ENCODE measurements at regions not wholly inside any gene's neighbourhood (a gene's known extent, or its start where the extent isn't known, plus 50 kb on each side); places are given as distances from the start of the nearest gene placed in this dataset.
A peak's percentile ranks its signal among the peaks of the same experiment; 100 is the strongest.

DNA sequence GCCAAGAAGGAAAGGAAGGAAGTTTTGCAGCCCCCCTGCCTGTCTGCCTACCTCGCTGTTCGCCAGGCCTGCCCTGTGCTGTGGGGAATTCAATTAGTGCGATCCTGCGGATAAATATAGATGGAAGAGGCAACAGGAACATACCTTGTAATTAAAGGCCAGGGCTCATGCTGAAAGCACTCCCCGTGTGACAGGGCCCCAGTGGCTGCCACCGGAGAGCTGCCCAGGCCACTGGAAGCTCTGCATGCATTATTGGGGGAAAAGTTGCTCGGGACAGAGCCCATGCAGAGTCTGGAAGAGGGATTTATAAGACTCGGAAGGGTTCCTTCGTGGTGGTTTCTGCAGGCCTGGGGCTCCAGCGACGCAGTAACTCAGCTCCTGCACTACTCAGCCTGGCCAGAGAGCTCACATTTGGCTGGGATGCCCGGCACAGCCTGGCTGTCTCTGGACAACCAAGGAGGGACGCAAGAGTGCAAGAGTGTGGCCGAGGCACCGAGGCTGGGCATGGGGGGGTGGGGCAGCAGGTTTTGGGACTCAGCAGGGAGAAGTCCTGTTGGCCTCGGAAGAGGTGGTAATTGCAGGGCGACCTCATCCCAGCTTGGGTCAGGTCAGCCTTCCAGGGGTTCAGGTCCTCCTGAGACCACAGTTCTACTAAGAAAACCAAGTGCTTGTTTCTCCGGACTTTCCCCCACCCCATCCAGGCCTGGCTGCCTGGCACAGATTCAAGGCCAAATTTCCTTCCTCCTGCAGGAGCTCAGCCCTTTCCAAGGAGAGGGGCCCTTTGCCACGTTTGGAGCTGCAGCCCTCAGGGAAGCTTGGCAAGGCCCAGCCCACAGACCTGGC, 68.1 kb upstream of the GGTA1 start:
- Histone ChIP-seq H3K9me3 (ENCODE audit: control insufficient read depth, low read length) (no peaks in the 10 kb centered on the region), H3K27ac (ENCODE audit: low read depth in 1 of 2, low read length in 2 of 2) (peak overlapping the region in 1 of 2 donors; percentile 87), H3K4me1 (ENCODE audit: control insufficient read depth in 1 of 2, insufficient read depth in 2 of 2, low read length in 2 of 2) (peaks cover 0 to 7% of the 10 kb centered on the region in 2 donors), H3K36me3 (ENCODE audit: control insufficient read depth in 1 of 2, insufficient read depth in 2 of 2, low read length in 1 of 2) (no peaks in the 10 kb centered on the region), H3K4me3 (ENCODE audit: low read length in 2 of 2) (peak overlapping the region; percentile 44 to 47), H3K27me3 (ENCODE audit: control insufficient read depth in 1 of 2, insufficient read depth in 2 of 2, low read length in 1 of 2) (no peaks in the 10 kb centered on the region)
- peak in 1 of 2 donors; percentile 70 for DNase-seq
- intact Hi-C loops (cut with DNase I), result loop anchor here in 1 of 2 donors (5.0 kb wide), 1 partner anchor 35 kb away; no protein-coding TSS in a partner anchor
- WGBS, 2 donors, result 3 to 4% methylated on average over 19 of the region's 19 CpGs
- peak; percentile 56 for ATAC-seq (ENCODE audit: low FRiP score)

DNA sequence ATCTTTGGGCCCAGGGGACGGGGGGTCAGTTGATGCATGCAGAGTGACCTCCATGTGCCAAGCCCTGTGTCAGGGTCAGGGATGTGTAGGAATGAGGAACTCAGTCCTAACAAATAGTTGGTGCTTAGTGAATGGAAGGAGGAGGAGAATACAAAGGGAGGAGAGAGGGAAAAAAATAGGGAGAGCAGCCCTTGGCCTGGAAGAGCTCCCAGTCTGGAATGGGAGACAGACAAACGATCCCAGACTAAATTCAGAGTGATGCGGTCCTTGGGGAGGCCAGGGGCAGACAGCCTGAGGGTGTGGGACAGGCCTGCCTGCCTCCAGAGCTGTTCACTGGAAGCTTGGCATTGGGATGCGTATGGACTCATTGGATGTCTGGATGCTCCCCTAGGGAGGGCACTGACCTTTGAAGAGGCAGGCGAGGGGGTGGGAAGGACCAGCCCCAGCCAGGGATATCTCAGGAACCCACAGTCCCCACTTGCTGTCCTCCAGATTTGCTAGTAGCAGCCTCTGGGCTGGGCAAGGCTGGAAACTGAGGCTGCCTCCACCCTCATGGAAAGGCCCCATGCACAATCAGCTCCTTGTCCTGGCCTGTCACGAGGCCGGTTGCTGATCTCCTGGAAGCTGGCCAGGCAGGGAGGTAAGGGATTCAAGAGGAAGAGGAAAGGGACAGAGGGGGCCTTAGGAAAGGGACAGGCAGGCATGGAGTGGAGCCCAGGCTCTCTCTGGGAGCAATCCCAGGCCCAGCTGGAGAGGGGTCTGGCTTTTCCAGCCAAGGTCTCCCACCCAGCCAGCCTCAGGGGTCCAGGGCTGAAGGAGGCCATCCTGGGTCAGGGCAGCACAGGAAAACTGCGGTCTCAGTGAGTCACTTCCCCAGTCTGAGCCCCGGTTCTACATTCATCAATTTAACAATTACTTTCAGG, 69.0 kb upstream of the GGTA1 start:
- intact Hi-C loops (cut with DNase I), result loop anchor here in 1 of 2 donors (5.0 kb wide), 1 partner anchor 34 kb away; no protein-coding TSS in a partner anchor
- Histone ChIP-seq H3K27me3 (ENCODE audit: control insufficient read depth in 1 of 2, insufficient read depth in 2 of 2, low read length in 1 of 2) (no peaks in the 10 kb centered on the region), H3K27ac (ENCODE audit: low read depth in 1 of 2, low read length in 2 of 2) (peak overlapping the region; percentile 79 to 87), H3K4me3 (ENCODE audit: low read length in 2 of 2) (no peak overlapping the region), H3K9me3 (ENCODE audit: control insufficient read depth, low read length) (no peaks in the 10 kb centered on the region), H3K4me1 (ENCODE audit: control insufficient read depth in 1 of 2, insufficient read depth in 2 of 2, low read length in 2 of 2) (peaks cover 0 to 7% of the 10 kb centered on the region in 2 donors), H3K36me3 (ENCODE audit: control insufficient read depth in 1 of 2, insufficient read depth in 2 of 2, low read length in 1 of 2) (no peaks in the 10 kb centered on the region)
- peak in 1 of 2 donors; percentile 74 for DNase-seq
- 16 to 17% methylated on average over 9 of the region's 9 CpGs for WGBS, 2 donors
- ATAC-seq (ENCODE audit: low FRiP score), result peak; percentile 40

DNA sequence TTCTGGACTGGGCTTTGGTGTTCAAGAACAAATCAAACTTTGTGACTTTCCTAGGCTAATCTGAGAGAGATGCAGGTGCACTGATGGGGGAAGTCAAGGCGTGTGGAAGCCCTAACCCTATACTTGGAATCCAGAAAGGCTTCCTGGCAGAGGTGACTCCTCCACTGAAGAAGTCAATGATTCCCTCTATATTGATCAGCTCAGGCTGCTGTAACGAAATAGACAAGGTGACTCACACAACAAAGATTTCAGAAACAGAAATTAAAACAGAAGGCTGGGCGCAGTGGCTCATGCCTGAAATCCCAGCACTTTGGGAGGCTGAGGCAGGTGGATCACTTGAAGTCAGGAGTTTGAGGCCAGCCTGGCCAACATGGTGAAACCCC, 69.6 kb upstream of the GGTA1 start:
- peaks cover 0 to 7% of the 10 kb centered on the region in 2 donors for H3K4me1 ChIP-seq (ENCODE audit: control insufficient read depth in 1 of 2, insufficient read depth in 2 of 2, low read length in 2 of 2)
- ATAC-seq (ENCODE audit: low FRiP score), result no peak
- WGBS, 2 donors, result 76 to 87% methylated on average over 3 of the region's 3 CpGs

DNA sequence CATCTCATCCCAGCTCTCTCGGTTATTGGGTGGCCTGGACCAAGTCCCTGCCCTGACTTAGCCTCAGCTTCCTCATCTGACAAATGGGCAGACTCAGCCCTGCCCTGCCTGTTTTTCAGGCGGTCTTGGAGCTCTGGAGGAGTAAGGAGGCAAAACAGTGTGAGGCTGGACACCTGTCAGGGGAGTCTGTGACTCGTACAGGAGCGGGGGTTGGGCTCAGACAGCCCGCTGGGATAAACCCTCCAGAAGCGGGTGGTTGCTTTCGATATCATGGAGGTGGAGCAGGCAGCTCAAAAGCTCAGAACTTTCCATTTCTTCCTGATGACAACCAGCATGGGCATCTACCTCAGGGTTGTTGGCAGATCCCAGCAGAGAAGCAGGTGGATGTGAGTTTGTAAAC, 72.9 kb upstream of the GGTA1 start:
- no peaks in the 10 kb centered on the region for H3K36me3 ChIP-seq (ENCODE audit: control insufficient read depth in 1 of 2, insufficient read depth in 2 of 2, low read length in 1 of 2)
- intact Hi-C loops (cut with DNase I), result no loop called here
- WGBS, 2 donors, result 84 to 85% methylated on average over 7 of the region's 7 CpGs
- no peak overlapping the region for H3K27ac ChIP-seq (ENCODE audit: low read depth in 1 of 2, low read length in 2 of 2)
- DNase-seq (no peak), ATAC-seq (ENCODE audit: low FRiP score) (no peak)
- H3K4me3 ChIP-seq (ENCODE audit: low read length in 2 of 2), result no peak overlapping the region
- H3K4me1 ChIP-seq (ENCODE audit: control insufficient read depth in 1 of 2, insufficient read depth in 2 of 2, low read length in 2 of 2), result peaks cover 0 to 7% of the 10 kb centered on the region in 2 donors
- H3K27me3 ChIP-seq (ENCODE audit: control insufficient read depth in 1 of 2, insufficient read depth in 2 of 2, low read length in 1 of 2), result no peaks in the 10 kb centered on the region
- H3K9me3 ChIP-seq (ENCODE audit: control insufficient read depth, low read length), result no peaks in the 10 kb centered on the region

More for the DNA sequence above, 69.6 kb upstream of the GGTA1 start:
- Histone ChIP-seq H3K27ac (ENCODE audit: low read depth in 1 of 2, low read length in 2 of 2) (no peak overlapping the region), H3K4me3 (ENCODE audit: low read length in 2 of 2) (no peak overlapping the region), H3K9me3 (ENCODE audit: control insufficient read depth, low read length) (no peaks in the 10 kb centered on the region), H3K27me3 (ENCODE audit: control insufficient read depth in 1 of 2, insufficient read depth in 2 of 2, low read length in 1 of 2) (no peaks in the 10 kb centered on the region), H3K36me3 (ENCODE audit: control insufficient read depth in 1 of 2, insufficient read depth in 2 of 2, low read length in 1 of 2) (no peaks in the 10 kb centered on the region)
- DNase-seq, result no peak
- intact Hi-C loops (cut with DNase I), result loop anchor here in 1 of 2 donors (5.0 kb wide), 1 partner anchor 33 kb away; no protein-coding TSS in a partner anchor

DNA sequence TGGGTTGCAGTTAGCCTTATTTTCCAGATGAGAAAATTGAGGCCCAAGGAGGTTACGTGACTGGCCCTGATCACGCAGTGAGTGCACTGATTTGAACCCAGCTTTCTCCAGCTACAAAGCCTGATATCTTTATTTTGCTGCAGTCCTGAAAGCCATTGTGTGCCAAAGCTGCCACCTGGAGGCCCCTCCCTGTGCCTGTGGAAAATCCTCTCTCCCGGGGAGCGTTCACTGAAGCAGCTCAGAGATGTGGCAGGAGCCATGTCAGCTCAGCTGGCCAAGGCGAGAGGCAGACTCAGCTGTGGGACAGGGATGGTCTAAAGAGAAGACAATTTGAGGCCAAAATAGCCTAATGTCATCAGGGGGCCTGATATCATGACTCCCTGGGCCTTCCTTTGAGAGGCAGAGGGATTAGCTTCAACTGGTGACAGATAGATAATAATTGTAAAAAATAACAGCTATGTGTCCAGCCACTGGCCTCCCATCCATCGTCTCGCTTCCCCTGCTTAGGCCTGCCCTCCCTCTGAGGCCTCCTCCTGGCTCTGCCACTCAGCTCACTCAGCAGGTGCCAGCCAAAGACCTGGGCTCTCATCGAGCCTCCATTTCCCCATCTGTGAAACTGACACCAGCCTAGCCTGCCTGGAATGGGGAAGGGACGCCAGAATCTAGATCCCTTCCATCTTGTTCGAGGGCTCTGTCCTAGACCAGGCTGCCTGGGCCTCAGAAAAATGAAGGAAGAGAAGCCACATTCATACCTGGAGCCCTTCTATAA, 74.3 kb upstream of the GGTA1 start:
- intact Hi-C loops (cut with DNase I), result no loop called here
- Histone ChIP-seq H3K4me1 (ENCODE audit: control insufficient read depth in 1 of 2, insufficient read depth in 2 of 2, low read length in 2 of 2) (peaks cover 0 to 2% of the 10 kb centered on the region in 2 donors), H3K27me3 (ENCODE audit: control insufficient read depth in 1 of 2, insufficient read depth in 2 of 2, low read length in 1 of 2) (no peaks in the 10 kb centered on the region), H3K27ac (ENCODE audit: low read depth in 1 of 2, low read length in 2 of 2) (no peak overlapping the region), H3K4me3 (ENCODE audit: low read length in 2 of 2) (no peak overlapping the region), H3K9me3 (ENCODE audit: control insufficient read depth, low read length) (no peaks in the 10 kb centered on the region), H3K36me3 (ENCODE audit: control insufficient read depth in 1 of 2, insufficient read depth in 2 of 2, low read length in 1 of 2) (no peaks in the 10 kb centered on the region)
- WGBS, 2 donors, result 88 to 92% methylated on average over 10 of the region's 10 CpGs
- ATAC-seq (ENCODE audit: low FRiP score) (no peak), DNase-seq (no peak)

DNA sequence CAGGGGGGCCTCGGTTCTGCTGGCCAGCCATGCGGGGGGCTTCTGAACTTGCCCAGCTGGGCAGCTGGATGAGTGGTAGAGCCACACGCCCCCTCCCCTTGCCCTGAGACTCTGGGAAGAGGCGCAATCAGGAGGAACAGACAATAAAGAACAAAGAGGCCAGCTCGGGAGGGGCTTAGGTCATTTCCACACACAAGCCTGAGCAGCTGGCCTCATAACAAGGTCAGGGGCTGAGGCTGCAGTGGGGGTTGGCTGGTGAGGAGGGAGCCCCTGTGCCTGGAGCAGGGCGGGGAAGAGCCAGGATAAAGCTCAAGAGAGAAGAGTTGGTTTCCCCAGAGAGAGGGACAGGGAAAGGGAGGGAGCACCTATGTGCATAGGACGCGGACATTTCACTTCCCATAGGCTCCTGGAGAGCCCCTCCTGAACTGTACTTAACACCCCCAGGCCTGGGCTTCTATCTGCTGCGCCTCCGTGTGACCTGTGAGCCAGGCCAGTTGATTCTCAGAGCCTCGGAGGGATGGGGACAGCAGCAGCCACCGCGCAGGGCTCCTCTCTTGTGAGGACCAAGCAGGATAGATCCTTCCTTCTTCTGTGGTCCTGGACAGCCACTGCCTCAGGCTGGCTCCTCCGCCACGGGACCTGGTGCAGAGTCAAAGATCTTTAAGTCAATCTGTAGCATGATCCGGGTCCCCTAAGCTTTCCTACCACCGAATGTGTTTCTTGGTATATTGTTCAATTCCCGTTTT, 75.3 kb upstream of the GGTA1 start:
- no peak for DNase-seq
- no peak for ATAC-seq (ENCODE audit: low FRiP score)
- no peaks in the 10 kb centered on the region for H3K36me3 ChIP-seq (ENCODE audit: control insufficient read depth in 1 of 2, insufficient read depth in 2 of 2, low read length in 1 of 2)
- no peaks in the 10 kb centered on the region for H3K27me3 ChIP-seq (ENCODE audit: control insufficient read depth in 1 of 2, insufficient read depth in 2 of 2, low read length in 1 of 2)
- no peaks in the 10 kb centered on the region for H3K9me3 ChIP-seq (ENCODE audit: control insufficient read depth, low read length)
- H3K4me3 ChIP-seq (ENCODE audit: low read length in 2 of 2), result no peak overlapping the region
- WGBS, 2 donors, result 90% methylated on average over 17 to 18 of the region's 18 CpGs
- no peak overlapping the region for H3K27ac ChIP-seq (ENCODE audit: low read depth in 1 of 2, low read length in 2 of 2)
- intact Hi-C loops (cut with DNase I), result no loop called here
- no peaks in the 10 kb centered on the region for H3K4me1 ChIP-seq (ENCODE audit: control insufficient read depth in 1 of 2, insufficient read depth in 2 of 2, low read length in 2 of 2)

DNA sequence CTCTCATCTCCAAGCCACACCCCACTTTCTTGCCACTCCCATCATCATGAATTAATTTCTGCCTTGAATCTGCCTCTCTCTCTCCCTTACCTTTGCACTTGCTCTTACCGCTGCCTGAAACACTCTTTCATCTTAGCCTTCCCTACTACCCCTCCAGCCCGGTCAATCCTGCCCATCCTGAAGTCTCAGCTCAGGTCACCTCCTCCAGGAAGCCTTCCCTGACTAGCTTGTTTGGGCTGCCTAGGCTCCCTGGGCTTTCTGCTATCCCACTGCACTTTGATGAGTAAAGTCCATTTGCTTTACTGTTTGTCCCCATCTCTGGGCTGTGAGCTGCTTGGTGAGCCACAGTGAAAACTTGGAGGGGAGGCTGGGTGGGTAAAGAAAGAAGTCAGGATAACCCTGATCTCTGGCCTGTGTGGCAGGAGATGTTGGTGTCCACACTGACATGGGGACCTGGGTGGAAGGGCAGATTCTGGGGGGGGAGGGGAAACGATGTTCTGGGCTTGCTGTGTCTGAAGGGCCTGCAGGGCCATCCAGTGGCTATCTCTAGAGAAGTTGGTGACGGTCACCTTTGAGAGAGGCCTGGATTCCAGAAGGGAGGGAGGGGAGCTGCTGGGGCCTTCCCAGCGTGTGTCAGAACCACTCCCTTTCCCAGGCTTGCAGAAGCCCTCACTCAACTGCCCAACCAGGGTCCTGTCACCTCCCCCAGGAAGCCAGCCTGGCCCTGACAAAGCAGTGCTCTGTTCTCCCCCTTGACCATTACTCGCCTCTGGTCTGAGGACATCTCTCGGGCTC, 75.0 kb upstream of the DAB2IP start:
- intact Hi-C loops (cut with DNase I), result no loop called here
- DNase-seq, result no peak
- Histone ChIP-seq H3K4me1 (ENCODE audit: control insufficient read depth in 1 of 2, insufficient read depth in 2 of 2, low read length in 2 of 2) (no peaks in the 10 kb centered on the region), H3K27ac (ENCODE audit: low read depth in 1 of 2, low read length in 2 of 2) (no peak overlapping the region), H3K4me3 (ENCODE audit: low read length in 2 of 2) (no peak overlapping the region), H3K9me3 (ENCODE audit: control insufficient read depth, low read length) (no peaks in the 10 kb centered on the region), H3K27me3 (ENCODE audit: control insufficient read depth in 1 of 2, insufficient read depth in 2 of 2, low read length in 1 of 2) (no peaks in the 10 kb centered on the region), H3K36me3 (ENCODE audit: control insufficient read depth in 1 of 2, insufficient read depth in 2 of 2, low read length in 1 of 2) (no peaks in the 10 kb centered on the region)
- no peak for ATAC-seq (ENCODE audit: low FRiP score)
- 83 to 89% methylated on average over 6 to 7 of the region's 7 CpGs for WGBS, 2 donors

Data from aorta (tissue), 5 donors.